Common myeloid progenitor, CD34-positive (primary cell): ENCODE measurements at regions not wholly inside any gene's neighbourhood (a gene's known extent, or its start where the extent isn't known, plus 50 kb on each side); places are given as distances from the start of the nearest gene placed in this dataset.
"Not testable (repeated sequence)": the region's sequence is repeated elsewhere in the genome, so short reads cannot be mapped to it uniquely, and the experiment has no call there.

Experiments used
- CTCF ChIA-PET: fragments of 350-600 bp; sonication (Branson Sonifier 250); formaldehyde crosslinking; loops from one replicate; lab custom pipeline; 2021; ENCODE audit warnings: antibody characterized with exemption; lab: Charles Lee
- POLR2A ChIA-PET: fragments of 350-600 bp; sonication (Branson Sonifier 250); formaldehyde crosslinking; loops from one replicate; lab custom pipeline; 2021; ENCODE audit warnings: antibody characterized with exemption; lab: Charles Lee
- DNase-seq, 3 donors: peaks; one replicate each; pipeline versions ENCODE4 v3.0.0 to v3.0.0-alpha.2; 2013
- H3K27ac ChIP-seq, 2 experiments: 1 replicate in 1 of 2; 2 replicates in 1 of 2; pipeline ENCODE4 v1.7.0; 2013; ENCODE audit warnings: inconsistent platforms in 2 of 2, low read length in 2 of 2, mild to moderate bottlenecking in 2 of 2, low read depth in 1 of 2, moderate library complexity in 1 of 2; ENCODE audit not compliant: severe bottlenecking in 2 of 2, insufficient read depth in 1 of 2, poor library complexity in 1 of 2
- H3K27me3 ChIP-seq, 5 experiments: replicated peaks in 2 of 5; 1 replicate in 3 of 5; 2 replicates in 2 of 5; pipeline versions ENCODE4 v1.6.1 to v1.7.0; 2013; ENCODE audit warnings: low read length in 4 of 5, mild to moderate bottlenecking in 2 of 5, moderate library complexity in 2 of 5, inconsistent platforms in 1 of 5; ENCODE audit not compliant: insufficient read depth in 5 of 5, control insufficient read depth in 4 of 5
- H3K36me3 ChIP-seq, 4 experiments: 1 replicate in 2 of 4; 2 replicates in 2 of 4; pipeline versions ENCODE4 v1.6.1 to v1.7.0; 2013; ENCODE audit warnings: low read length in 3 of 4, control low read depth in 1 of 4, mild to moderate bottlenecking in 1 of 4; ENCODE audit not compliant: control insufficient read depth in 4 of 4, insufficient read depth in 4 of 4
- H3K4me1 ChIP-seq, 4 experiments: 1 replicate in 3 of 4; 2 replicates in 1 of 4; pipeline versions ENCODE4 v1.6.1 to v1.7.1; 2013; ENCODE audit warnings: low read length in 3 of 4, mild to moderate bottlenecking in 3 of 4, control low read depth in 1 of 4, inconsistent platforms in 1 of 4, moderate library complexity in 1 of 4; ENCODE audit not compliant: control insufficient read depth in 4 of 4, insufficient read depth in 4 of 4; ENCODE audit errors: control extremely low read depth in 1 of 4
- H3K4me3 ChIP-seq, 7 experiments: 1 replicate in 4 of 7; 2 replicates in 3 of 7; pipeline versions ENCODE4 v1.5.1 to v1.7.0; 2013; ENCODE audit warnings: mild to moderate bottlenecking in 7 of 7, low read length in 6 of 7, moderate library complexity in 6 of 7, inconsistent platforms in 2 of 7, low read depth in 2 of 7, control low read depth in 1 of 7; ENCODE audit not compliant: insufficient read depth in 4 of 7, control insufficient read depth in 1 of 7; ENCODE audit errors: extremely low read depth in 1 of 7
- H3K9me3 ChIP-seq, 5 experiments: 1 replicate in 4 of 5; 2 replicates in 1 of 5; pipeline versions ENCODE4 v1.6.1 to v1.7.1; 2013; ENCODE audit warnings: low read length in 4 of 5, mild to moderate bottlenecking in 2 of 5, inconsistent platforms in 1 of 5, low read depth in 1 of 5, moderate library complexity in 1 of 5; ENCODE audit not compliant: control insufficient read depth in 4 of 5, insufficient read depth in 2 of 5; ENCODE audit errors: control extremely low read depth in 1 of 5
- WGBS: methylation state at CpG from one replicate; pipeline ENCODE4 v1.1.5; 2013; ENCODE audit not compliant: insufficient coverage; 5-methylcytosine and 5-hydroxymethylcytosine counted together

DNA sequence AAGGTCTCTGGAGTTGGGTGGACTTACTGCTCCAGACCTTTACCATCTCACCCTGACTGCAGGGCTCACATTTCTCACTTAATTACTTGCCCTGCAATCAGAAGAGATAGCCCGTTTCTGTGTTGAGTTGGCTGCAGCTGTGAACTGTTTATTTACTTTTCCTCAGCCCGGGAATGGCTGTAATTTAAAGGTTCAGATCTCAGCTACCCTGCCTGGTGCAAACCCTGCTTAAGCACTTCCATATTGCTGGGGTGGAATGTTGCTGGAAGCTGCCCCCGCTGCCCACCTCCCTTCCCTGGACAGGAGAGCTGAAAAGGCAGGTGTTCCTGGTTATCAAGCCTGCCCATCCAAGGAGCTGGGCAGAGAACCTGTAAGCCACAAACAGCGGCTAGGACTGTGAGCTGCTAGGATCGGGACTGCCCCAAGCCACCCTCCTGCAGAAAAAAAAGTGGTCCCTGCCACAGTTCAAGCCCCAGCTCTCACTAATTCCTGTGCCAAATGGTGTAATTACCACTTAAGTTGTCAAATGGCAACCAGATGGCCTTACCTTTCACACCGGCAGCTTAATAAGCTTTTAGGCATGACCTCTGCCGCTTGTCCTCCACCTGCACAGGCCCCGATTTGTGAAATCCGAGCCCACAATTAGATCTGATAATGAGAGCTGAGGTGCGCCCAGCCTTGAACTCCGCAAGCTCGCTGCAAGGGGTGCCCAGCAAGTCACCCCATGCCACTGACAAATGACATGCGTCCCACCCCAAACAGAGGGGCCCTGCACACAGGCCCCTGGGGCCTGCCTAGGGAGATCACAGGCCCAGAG, 269.8 kb downstream of the C16orf95 start:
- H3K36me3 ChIP-seq: no peaks in the 10 kb centered on the region
- DNase-seq: no peak
- H3K9me3 ChIP-seq: no peaks in the 10 kb centered on the region
- H3K4me1 ChIP-seq: peaks cover 2 to 9% (median 4%) of the 10 kb centered on the region in 4 experiments
- 92% methylated on average over 10 of the region's 13 CpGs for WGBS
- no peak overlapping the region for H3K4me3 ChIP-seq
- ChIA-PET CTCF (interaction anchor here (1.2 kb wide), 1 partner anchor 15 kb away, joined by 4 read pairs; no protein-coding TSS in a partner anchor), POLR2A (interaction anchor here (1.2 kb wide), 1 partner anchor 72 kb away, joined by 3 read pairs; no protein-coding TSS in a partner anchor)
- peaks cover 0 to 22% (median 5%) of the 10 kb centered on the region in 5 experiments for H3K27me3 ChIP-seq
- H3K27ac ChIP-seq: no peak overlapping the region

DNA sequence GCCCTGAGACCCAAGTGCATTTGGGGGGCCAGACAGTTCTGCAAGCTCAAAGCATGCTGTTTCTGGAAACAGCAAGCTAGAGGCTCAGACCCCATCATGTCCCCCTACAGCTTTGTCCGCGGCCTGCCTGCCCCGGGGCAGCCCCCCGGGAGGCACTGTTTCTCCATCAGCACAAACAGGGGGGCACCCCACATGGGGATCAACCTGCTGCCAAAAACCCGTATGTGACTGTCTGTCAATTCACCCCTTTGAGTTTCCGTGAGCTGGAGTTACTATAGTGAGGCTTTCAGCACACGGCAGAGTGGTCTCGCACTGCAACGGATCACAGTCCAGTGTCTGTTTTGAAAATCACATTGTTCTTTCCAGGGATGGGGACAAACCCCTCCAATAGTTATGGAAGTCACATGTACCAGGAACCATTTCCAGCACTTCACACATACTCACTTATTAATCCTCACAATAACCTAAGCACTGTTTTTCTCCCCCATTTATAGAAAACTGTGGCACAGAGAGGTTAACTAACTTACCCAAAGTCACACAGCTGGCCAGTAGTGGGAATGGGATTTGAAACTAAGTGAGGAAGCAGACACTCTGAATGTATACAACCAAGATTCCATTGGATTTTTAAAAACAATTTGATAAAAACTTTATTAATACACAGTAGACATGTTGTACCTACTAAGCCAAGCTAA, 269.0 kb downstream of the C16orf95 start:
- H3K4me3 ChIP-seq: no peak overlapping the region
- H3K27me3 ChIP-seq: peaks cover 0 to 23% (median 5%) of the 10 kb centered on the region in 5 experiments
- H3K36me3 ChIP-seq: no peaks in the 10 kb centered on the region
- 93% methylated on average over 9 of the region's 9 CpGs for WGBS
- ChIA-PET POLR2A (interaction anchor here (1.2 kb wide), 1 partner anchor 72 kb away, joined by 3 read pairs; no protein-coding TSS in a partner anchor), CTCF (no interaction called here)
- DNase-seq: no peak
- H3K9me3 ChIP-seq: no peaks in the 10 kb centered on the region
- peaks cover 2 to 5% (median 4%) of the 10 kb centered on the region in 4 experiments for H3K4me1 ChIP-seq
- H3K27ac ChIP-seq: no peak overlapping the region

DNA sequence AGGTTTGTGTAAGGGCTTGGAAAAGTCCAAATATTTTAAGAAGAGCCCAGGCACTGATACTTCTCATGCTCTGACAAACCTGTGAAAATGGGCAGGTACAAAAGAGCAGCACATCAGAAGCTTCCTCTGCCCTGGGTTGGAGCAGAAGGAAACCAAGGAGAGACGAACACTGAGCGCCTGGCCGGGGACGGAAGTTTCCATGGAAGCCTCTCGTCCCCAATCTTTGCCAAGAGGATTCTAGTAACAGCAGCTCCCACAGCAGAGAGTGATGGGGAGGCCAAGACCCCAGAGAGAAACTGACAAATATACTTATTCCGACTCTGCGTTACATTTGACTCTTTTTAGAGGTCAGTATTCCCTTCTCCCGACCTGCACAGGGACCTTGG, 268.5 kb downstream of the C16orf95 start:
- POLR2A ChIA-PET: no interaction called here
- 98% methylated on average over 8 of the region's 8 CpGs for WGBS
- Histone ChIP-seq H3K4me1 (peaks cover 0 to 7% (median 4%) of the 10 kb centered on the region in 4 experiments), H3K4me3 (no peak overlapping the region), H3K36me3 (no peaks in the 10 kb centered on the region), H3K27ac (no peak overlapping the region), H3K27me3 (peaks cover 0 to 26% (median 5%) of the 10 kb centered on the region in 5 experiments), H3K9me3 (peaks cover 0 to 1% (median 0%) of the 10 kb centered on the region in 5 experiments)
- DNase-seq: no peak
- CTCF ChIA-PET: no interaction called here

- DNase-seq, H3K27ac ChIP-seq, CTCF ChIA-PET, H3K4me3 ChIP-seq, H3K4me1 ChIP-seq, H3K36me3 ChIP-seq, H3K9me3 ChIP-seq, POLR2A ChIA-PET: not testable (repeated sequence)
- WGBS: 93% methylated on average over 5 of the region's 7 CpGs
- H3K27me3 ChIP-seq: peaks cover 0 to 30% (median 3%) of the 10 kb centered on the region in 5 experiments
Measured at GRCh38 chr16:87049216-87049615, 268.0 kb downstream of the C16orf95 start.

GRCh38 chr16:87050142-87050541, 267.1 kb downstream of the C16orf95 start:
- CTCF ChIA-PET: no interaction called here
- POLR2A ChIA-PET: no interaction called here
- Histone ChIP-seq H3K4me1 (peaks cover 0 to 7% (median 3%) of the 10 kb centered on the region in 4 experiments), H3K4me3 (no peak overlapping the region), H3K9me3 (peaks cover 0 to 14% (median 5%) of the 10 kb centered on the region in 5 experiments), H3K27me3 (peaks cover 0 to 40% (median 3%) of the 10 kb centered on the region in 5 experiments), H3K36me3 (no peaks in the 10 kb centered on the region), H3K27ac (no peak overlapping the region)
- 91% methylated on average over 14 of the region's 15 CpGs for WGBS
- DNase-seq: no peak

- peaks cover 0 to 14% (median 5%) of the 10 kb centered on the region in 5 experiments for H3K9me3 ChIP-seq
- CTCF ChIA-PET: interaction anchor here (0.6 to 5.3 kb wide), 4 partner anchors 8 to 107 kb away, joined by 3 to 19 read pairs (median 5); no protein-coding TSS in a partner anchor
- POLR2A ChIA-PET: no interaction called here
- H3K27ac ChIP-seq: no peak overlapping the region
- H3K27me3 ChIP-seq: peaks cover 0 to 46% (median 5%) of the 10 kb centered on the region in 5 experiments
- H3K36me3 ChIP-seq: no peaks in the 10 kb centered on the region
- no peak for DNase-seq
- no peak overlapping the region for H3K4me3 ChIP-seq
- 96% methylated on average over 17 of the region's 18 CpGs for whole genome bisulfite sequencing
- peaks cover 0 to 7% (median 3%) of the 10 kb centered on the region in 4 experiments for H3K4me1 ChIP-seq
Measured at GRCh38 chr16:87051526-87052320, 265.5 kb downstream of the C16orf95 start.
